Smooth muscle cell (in vitro differentiated cells): ENCODE measurements at regions not wholly inside any gene's neighbourhood (a gene's known extent, or its start where the extent isn't known, plus 50 kb on each side); places are given as distances from the start of the nearest gene placed in this dataset.

Source experiments
- DNase-seq: peaks from one replicate; lab custom pipeline; 2025; ENCODE audit not compliant: unreplicated experiment; lab: John Stamatoyannopoulos, UW
- H2AFZ ChIP-seq: fragments of 200-600 bp; sonication (generic); 2 replicates; pipeline ENCODE4 v1.6.0; 2016; ENCODE audit warnings: antibody characterized with exemption, low read depth, mild to moderate bottlenecking
- H3F3A ChIP-seq: fragments of 200-600 bp; sonication (generic); 2 replicates; pipeline ENCODE4 v1.6.0; 2017; ENCODE audit warnings: antibody characterized with exemption, low read depth
- H3K27ac ChIP-seq: fragments of 200-600 bp; sonication (generic); 2 replicates; pipeline ENCODE4 v1.5.1; 2016; ENCODE audit warnings: low read depth, mild to moderate bottlenecking
- H3K27me3 ChIP-seq: fragments of 200-600 bp; sonication (generic); 2 replicates; pipeline ENCODE4 v1.6.1; 2016; ENCODE audit warnings: low read depth, mild to moderate bottlenecking
- H3K36me3 ChIP-seq: fragments of 200-600 bp; sonication (generic); 2 replicates; pipeline ENCODE4 v1.5.1; 2016; ENCODE audit warnings: low read depth
- H3K4me1 ChIP-seq: fragments of 200-600 bp; sonication (generic); 2 replicates; pipeline ENCODE4 v1.5.1; 2016; ENCODE audit warnings: low read depth
- H3K4me2 ChIP-seq: fragments of 200-600 bp; sonication (generic); 2 replicates; pipeline ENCODE4 v1.6.0; 2016; ENCODE audit warnings: mild to moderate bottlenecking
- H3K4me3 ChIP-seq: fragments of 200-600 bp; sonication (generic); 2 replicates; pipeline ENCODE4 v1.5.1; 2016; ENCODE audit warnings: mild to moderate bottlenecking
- H3K79me2 ChIP-seq: fragments of 200-600 bp; sonication (generic); 2 replicates; pipeline ENCODE4 v1.6.0; 2016; ENCODE audit warnings: low read depth, mild to moderate bottlenecking
- H3K9ac ChIP-seq: fragments of 200-600 bp; sonication (generic); 2 replicates; pipeline ENCODE4 v1.6.0; 2016; ENCODE audit warnings: low read depth
- H3K9me3 ChIP-seq: fragments of 200-600 bp; sonication (generic); replicated peaks from 2 replicates; pipeline ENCODE4 v1.5.1; 2016; ENCODE audit warnings: low read depth
- H4K20me1 ChIP-seq: fragments of 200-600 bp; sonication (generic); 2 replicates; pipeline ENCODE4 v1.6.0; 2016; ENCODE audit warnings: low read depth
- WGBS: methylation state at CpG from one replicate; pipeline ENCODE4 v1.1.7; 2016; ENCODE audit warnings: low lambda C conversion rate; 5-methylcytosine and 5-hydroxymethylcytosine counted together
- TF ChIP-seq, protein P1 (sequence below): fragments of 200-600 bp; sonication (generic); IDR thresholded peaks from 2 replicates; pipeline ENCODE4 v1.5.1; 2017; ENCODE audit warnings: borderline replicate concordance, mild to moderate bottlenecking, antibody characterized with exemption; ENCODE audit not compliant: insufficient read depth, poor library complexity, severe bottlenecking

GRCh38 chr12:70077441-70077840 lies 165.8 kb upstream of the CNOT2 start:
- Histone ChIP-seq H3K36me3 (no peaks in the 10 kb centered on the region), H3K9ac (no peak overlapping the region), H3K79me2 (no peaks in the 10 kb centered on the region), H3K4me3 (no peak overlapping the region), H3F3A (no peaks in the 10 kb centered on the region), H3K4me1 (no peaks in the 10 kb centered on the region), H3K27me3 (no peaks in the 10 kb centered on the region), H3K9me3 (no peaks in the 10 kb centered on the region), H2AFZ (no peak overlapping the region), H4K20me1 (no peaks in the 10 kb centered on the region), H3K4me2 (no peak overlapping the region), H3K27ac (no peak overlapping the region)
- WGBS: 86% methylated on average over 2 of the region's 2 CpGs
- TF ChIP-seq, protein P1, sequence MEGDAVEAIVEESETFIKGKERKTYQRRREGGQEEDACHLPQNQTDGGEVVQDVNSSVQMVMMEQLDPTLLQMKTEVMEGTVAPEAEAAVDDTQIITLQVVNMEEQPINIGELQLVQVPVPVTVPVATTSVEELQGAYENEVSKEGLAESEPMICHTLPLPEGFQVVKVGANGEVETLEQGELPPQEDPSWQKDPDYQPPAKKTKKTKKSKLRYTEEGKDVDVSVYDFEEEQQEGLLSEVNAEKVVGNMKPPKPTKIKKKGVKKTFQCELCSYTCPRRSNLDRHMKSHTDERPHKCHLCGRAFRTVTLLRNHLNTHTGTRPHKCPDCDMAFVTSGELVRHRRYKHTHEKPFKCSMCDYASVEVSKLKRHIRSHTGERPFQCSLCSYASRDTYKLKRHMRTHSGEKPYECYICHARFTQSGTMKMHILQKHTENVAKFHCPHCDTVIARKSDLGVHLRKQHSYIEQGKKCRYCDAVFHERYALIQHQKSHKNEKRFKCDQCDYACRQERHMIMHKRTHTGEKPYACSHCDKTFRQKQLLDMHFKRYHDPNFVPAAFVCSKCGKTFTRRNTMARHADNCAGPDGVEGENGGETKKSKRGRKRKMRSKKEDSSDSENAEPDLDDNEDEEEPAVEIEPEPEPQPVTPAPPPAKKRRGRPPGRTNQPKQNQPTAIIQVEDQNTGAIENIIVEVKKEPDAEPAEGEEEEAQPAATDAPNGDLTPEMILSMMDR: no peak
- no peak for DNase-seq

GRCh38 chr12:70078161-70078560 lies 165.1 kb upstream of the CNOT2 start:
- Histone ChIP-seq H3K9me3 (no peaks in the 10 kb centered on the region), H4K20me1 (no peaks in the 10 kb centered on the region), H3K4me2 (no peak overlapping the region), H3K4me3 (no peak overlapping the region), H3K27ac (no peak overlapping the region), H3K36me3 (no peaks in the 10 kb centered on the region), H3K9ac (no peak overlapping the region), H3K79me2 (no peaks in the 10 kb centered on the region), H3K4me1 (no peaks in the 10 kb centered on the region), H3F3A (no peaks in the 10 kb centered on the region), H2AFZ (no peak overlapping the region), H3K27me3 (no peaks in the 10 kb centered on the region)
- no peak for DNase-seq
- TF ChIP-seq, protein P1: no peak
- 93% methylated on average over 2 of the region's 2 CpGs for WGBS

DNA sequence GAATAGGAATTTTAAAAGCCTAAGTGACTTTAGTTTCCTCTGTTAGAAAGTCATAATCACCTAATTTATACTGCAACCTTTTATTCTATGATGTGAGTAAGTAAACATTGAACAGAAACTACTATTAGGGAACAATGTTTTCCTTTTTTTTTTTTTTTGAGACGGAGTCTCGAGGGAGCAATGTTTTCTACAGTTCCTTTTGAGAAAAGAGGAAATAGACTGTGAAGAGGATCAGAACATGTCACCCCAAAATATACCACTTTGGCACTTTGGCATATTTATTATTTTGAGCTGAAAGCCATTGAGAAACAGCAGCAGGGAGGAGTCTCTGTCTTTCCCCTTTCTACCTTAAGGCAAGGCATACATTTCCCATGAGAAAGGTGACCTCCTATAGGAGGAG lies 162.7 kb upstream of the CNOT2 start:
- Histone ChIP-seq H3K36me3 (no peaks in the 10 kb centered on the region), H4K20me1 (no peaks in the 10 kb centered on the region), H3K4me2 (no peak overlapping the region), H3K27me3 (no peaks in the 10 kb centered on the region), H3K4me1 (no peaks in the 10 kb centered on the region), H3K9me3 (no peaks in the 10 kb centered on the region), H3K4me3 (no peak overlapping the region), H3K27ac (no peak overlapping the region), H3K79me2 (no peaks in the 10 kb centered on the region), H3F3A (no peaks in the 10 kb centered on the region), H2AFZ (no peak overlapping the region), H3K9ac (no peak overlapping the region)
- WGBS: 91% methylated on average over 2 of the region's 2 CpGs
- DNase-seq: no peak
- TF ChIP-seq, protein P1: no peak

GRCh38 chr12:70082997-70083676 lies 160.1 kb upstream of the CNOT2 start:
- H3K9me3 ChIP-seq: no peaks in the 10 kb centered on the region
- no peaks in the 10 kb centered on the region for H3K79me2 ChIP-seq
- no peaks in the 10 kb centered on the region for H3K36me3 ChIP-seq
- no peak overlapping the region for H3K27ac ChIP-seq
- no peak overlapping the region for H3K4me3 ChIP-seq
- no peaks in the 10 kb centered on the region for H3K4me1 ChIP-seq
- H3F3A ChIP-seq: no peaks in the 10 kb centered on the region
- no peaks in the 10 kb centered on the region for H4K20me1 ChIP-seq
- H3K9ac ChIP-seq: no peak overlapping the region
- H3K27me3 ChIP-seq: no peaks in the 10 kb centered on the region
- TF ChIP-seq, protein P1: no peak
- WGBS: 99% methylated on average over 3 of the region's 3 CpGs
- H2AFZ ChIP-seq: no peak overlapping the region
- no peak for DNase-seq
- no peak overlapping the region for H3K4me2 ChIP-seq
